HG03025 (cell line): ENCODE measurements at regions not wholly inside any gene's neighbourhood (a gene's known extent, or its start where the extent isn't known, plus 50 kb on each side); places are given as distances from the start of the nearest gene placed in this dataset.
"Not testable (repeated sequence)": the region's sequence is repeated elsewhere in the genome, so short reads cannot be mapped to it uniquely, and the experiment has no call there.

Source experiments
- ATAC-seq: cut with Tn5 transposase; IDR thresholded peaks from one replicate; pipeline ENCODE4 v1.9.1; 2021; ENCODE audit warnings: mild to moderate bottlenecking, moderate library complexity; ENCODE audit not compliant: unreplicated experiment, low FRiP score

DNA sequence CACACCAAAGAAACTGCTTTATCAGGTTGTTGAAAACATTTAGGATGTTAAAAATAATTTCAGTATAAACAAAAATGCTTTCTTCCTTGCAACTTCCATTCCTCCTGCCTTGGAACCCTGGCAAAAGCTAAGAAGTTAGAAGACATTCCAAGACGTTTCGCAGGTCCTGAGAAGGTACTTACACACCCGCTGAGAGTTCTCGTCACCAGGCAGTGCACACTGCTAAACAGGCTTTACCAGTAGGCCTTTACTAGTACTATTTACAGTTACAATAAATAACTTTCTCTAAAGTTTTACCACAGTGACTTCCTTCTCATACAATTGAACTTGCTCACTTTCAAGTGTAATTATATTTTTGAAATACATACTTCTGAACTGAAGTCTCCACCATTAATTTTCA is 81.4 kb upstream of the RPS6KA2 start:
- no peak for ATAC-seq

DNA sequence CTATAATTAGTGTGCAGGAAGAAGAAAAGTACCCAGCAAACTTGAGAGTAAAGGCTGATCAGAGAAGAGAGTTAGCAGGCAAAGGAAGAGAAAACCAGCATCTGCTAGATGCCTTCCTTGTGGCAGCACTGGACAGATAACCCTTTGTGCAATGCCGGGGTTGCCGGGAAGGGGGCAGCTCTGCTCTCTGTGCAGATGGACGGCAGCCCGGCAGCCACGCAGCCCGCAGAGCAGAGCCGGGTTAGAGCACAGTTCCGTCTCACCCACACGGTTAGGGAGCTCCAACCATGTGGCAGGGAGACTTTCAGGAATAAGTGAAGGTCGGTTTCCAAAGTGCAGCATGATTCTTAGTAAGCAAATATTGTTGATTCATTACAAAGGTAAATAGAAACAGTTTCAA is 80.0 kb upstream of the RPS6KA2 start:
- ATAC-seq, result no peak

DNA sequence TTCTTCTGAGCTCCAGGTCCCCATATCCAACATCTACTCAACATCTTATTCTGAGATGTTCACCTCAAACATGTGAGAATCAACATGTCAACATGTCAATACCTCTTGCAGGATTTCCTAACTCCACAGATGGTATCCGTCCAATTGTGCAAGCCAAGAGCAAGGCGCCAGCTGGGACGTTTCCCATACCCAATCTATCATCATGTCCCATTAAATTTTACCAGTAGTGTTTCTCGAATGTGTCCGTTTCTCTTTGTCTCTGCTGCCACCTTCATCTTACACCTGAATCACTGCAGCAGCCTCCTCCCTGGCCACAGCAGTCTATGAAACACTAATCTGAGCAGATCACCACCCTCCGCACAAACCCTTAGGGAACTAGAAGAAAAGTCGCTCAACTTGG is 78.0 kb upstream of the RPS6KA2 start:
- ATAC-seq, result no peak

DNA sequence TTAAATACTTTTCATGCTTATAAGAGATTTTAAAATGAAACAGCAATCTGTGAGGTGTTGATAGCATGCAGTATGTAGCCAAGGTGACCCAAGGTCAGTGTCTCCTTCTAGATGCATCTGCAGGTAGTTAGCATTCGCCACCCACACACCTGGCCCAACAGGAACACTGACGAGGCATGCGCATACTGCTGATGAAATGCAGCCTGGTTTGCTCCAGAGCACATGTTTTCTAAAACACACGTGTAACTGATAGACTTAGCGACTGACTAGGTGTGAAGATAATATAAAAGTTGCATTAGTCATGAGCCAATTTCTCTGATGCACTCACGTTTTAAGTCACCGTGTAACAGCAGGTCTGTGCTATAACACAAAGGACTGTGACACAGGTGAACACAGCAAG is 77.1 kb upstream of the RPS6KA2 start:
- no peak for ATAC-seq

DNA sequence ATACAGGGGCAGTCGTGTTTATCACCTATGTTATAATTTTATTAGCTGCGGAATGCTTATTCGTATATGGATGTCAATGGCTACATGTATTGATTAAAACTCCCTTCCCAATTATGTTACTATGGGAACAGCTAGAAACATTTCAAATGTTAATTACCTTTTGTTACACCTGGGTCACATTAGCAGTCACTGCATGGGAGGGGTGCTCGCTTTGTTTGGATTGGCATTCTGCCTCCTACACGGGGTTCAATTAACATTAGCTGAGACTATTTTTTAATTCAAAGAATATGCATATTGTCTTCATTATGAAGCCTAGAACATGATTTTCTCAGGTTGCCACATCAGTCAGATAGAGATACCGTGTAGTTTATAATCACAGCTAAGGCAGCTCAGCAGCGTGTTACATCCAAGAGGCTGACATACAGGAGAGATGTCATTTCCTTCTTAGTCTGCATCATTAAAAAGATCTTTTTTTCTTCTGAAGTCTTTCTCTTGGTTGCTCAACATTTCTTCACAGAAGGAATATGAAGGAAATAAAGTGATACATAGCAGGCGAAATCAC is 76.2 kb upstream of the RPS6KA2 start:
- ATAC-seq, result no peak

DNA sequence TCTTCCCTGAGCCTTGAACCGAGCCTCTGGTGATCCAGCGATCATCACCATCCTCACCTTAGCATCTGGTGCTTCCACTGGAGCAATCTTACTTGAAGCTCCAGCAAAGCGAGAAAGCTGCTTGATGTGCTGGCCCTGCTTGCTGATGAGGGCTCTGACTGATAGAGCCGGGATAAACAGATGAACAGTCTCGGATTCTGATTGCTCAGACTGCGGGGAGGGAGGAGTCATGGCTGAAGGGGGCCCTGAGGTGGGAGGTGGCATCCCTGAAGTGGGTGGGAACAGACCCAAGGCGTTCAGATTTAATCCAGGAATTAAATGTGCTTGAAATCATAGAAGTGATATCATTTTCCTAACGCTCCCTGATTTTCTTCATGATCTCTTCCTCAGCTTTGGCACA is 74.4 kb upstream of the RPS6KA2 start:
- not testable (repeated sequence) for ATAC-seq

DNA sequence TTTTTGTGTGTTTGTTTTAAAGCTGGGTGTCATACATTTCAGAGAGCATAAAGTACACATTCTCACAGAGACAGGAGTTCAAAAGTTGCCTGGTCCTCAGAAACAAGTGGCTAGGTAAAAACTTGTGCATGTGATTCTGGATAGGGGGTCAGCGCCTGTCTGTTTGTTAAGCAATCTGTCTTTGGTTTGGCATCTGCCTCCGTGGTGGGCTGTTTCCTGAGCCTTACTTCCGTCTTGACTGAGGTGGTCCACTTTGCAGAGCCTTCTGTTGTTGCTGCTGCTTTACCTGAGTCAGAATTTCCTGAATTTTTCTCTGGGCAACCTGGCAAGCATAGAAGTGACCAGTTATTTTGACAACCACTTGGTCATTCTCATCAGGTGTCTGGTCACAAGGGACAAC is 73.8 kb upstream of the RPS6KA2 start:
- ATAC-seq, result not testable (repeated sequence)

DNA sequence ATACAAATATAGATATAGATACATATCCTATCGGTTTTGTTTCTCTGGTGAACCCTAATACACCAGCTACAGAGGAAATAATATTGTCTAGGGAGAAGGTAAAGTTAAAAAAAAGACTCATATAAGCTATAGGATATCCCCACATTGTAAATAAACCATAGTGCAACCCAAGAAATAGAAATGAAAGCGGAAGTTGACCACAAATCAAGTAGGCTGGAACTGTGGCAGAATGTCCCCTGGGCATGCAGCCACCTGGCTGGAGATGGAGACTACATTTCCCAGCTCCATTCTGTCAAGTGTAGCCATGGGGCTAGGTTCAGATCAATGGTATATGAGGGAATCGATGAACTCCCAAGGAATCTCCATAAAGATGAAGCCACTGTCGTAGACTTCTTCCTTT is 70.1 kb upstream of the RPS6KA2 start:
- ATAC-seq, result no peak

DNA sequence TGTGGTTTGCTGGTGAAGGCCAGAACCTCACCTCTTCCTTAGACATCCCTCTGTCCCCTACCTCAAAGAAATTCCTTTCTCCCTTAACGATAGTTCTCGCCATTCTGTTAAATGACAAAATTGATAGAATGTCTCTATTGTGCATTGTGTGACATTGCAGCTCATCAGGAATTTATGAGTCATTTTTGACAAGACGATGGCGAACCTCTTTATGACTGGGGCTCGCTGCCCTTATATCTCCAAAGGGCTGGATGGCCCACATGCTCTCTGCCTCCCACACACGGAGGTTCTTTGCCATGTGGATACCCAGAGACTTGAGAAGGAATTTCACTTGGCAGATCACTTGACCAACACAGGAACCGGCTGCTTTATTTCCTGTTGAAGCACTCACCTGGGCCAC is 66.8 kb upstream of the RPS6KA2 start:
- ATAC-seq, result no peak

DNA sequence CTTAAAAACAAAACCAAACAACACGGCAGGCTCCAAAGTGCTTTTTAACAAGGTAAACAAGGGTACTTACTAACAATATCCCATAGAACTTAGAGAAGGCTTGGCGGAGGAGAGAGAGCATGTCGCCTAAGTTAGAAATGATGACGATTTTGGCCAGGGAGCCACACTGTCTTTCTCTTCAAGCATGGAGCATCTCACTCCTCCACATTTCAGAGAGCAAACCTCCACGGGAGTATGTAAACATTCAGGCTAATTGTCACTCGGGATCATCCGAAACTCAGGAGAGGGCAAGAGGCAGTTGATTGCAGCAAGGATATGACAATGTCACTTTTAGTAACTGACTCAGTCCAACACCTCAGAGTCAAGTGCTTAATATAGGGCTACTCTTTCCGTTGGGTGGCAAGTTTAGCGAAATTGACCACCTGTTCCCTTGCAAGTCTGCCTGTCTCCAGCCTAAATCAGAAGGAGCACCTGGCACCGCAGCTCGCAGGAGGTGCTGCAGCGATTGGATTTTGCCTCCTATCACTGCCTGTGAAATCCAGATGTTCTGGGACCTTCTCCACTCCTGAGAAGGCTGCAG is 65.8 kb upstream of the RPS6KA2 start:
- ATAC-seq, result no peak

DNA sequence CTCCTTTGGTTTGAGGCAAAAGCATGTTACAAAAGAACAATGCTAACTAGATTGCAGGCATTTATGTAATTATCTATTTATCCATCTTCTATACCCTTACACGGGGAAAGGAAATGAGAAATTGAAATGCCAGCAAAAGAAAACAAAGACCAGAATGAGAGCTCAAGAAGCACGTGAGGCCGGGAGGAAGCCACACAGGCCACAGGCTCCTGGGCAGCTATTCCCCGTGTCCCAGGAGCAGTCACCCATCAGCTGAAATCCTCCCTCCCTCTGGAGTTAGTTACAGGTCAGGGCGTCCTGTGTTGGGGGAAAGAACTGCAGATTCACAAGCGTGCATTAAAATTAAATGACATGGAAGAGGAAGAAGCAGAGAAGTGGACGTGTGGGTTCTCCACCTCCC is 64.7 kb upstream of the RPS6KA2 start:
- no peak for ATAC-seq

DNA sequence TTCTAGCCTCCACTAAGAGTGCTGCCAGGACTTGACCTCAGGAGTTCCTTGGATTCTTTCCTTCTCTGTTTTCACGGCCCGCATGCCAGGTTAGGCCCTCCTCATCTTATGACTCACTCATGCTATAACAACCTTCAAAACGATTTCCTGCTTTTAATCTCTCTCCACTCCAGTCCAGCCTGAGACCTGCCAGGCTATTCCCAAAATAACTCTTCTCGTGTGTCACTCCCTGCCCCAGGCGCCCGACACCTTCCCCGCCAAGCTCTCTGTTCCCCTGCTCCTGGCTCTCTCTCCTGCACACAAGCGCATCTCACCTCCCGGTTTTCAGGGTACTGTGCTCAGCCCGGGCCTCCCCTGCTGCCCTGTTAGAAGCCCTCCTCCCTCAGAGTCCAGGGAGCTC is 64.1 kb upstream of the RPS6KA2 start:
- no peak for ATAC-seq

DNA sequence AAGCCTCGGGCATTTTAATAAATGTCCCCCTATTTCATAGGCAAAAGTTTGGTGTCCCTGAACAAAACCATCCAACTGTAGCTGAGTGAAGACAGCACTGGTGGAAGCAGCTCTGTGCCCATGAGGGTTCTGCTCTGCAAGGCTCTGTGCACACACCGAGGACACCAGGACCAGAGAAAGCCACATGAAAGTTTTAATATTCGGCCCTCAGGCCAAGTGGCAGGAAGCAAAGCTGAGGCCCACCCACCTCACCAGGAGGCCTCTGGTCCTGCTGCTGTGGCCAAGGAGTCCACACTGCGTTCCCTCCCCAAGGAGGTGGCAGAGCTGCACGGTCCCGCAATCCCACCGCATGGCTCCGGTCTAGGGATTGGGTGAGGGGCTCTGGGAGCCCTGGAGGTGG is 62.6 kb upstream of the RPS6KA2 start:
- ATAC-seq, result no peak

DNA sequence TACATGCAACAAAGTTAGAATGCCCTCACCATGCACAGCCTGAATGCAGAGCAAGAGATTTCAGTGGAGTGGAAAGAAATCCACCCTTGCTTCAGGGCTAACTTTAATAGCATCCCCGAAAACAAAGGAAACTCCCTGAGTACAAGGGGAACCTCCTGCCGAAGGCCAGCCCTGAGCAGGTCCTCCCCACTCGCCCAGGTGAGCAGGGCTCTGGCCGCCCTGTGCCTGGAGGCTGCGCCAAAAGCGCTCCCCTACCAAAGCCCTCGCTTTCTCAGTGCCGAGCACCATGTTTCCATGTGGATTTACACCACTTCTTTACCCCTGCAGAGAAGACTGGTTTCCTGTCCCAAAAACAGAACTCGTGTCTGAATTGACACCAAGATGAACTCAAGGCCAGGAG is 61.9 kb upstream of the RPS6KA2 start:
- ATAC-seq, result no peak

DNA sequence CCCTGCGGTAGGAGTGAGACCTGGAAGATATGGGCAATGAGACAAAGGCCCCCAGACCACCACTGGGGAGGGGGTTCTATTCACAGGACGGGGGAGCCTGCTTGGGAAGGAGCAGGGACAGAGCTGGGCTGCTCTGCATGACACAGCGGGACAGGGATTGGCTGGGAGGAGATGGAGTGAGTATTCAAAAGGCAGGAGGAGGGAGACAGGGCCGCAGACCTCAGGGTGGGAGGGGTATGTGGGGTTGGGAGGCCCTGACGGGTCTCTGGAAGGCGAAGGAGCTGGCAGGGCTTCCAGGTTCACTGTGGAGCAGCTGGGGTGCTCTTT is 60.8 kb upstream of the RPS6KA2 start:
- ATAC-seq, result no peak

DNA sequence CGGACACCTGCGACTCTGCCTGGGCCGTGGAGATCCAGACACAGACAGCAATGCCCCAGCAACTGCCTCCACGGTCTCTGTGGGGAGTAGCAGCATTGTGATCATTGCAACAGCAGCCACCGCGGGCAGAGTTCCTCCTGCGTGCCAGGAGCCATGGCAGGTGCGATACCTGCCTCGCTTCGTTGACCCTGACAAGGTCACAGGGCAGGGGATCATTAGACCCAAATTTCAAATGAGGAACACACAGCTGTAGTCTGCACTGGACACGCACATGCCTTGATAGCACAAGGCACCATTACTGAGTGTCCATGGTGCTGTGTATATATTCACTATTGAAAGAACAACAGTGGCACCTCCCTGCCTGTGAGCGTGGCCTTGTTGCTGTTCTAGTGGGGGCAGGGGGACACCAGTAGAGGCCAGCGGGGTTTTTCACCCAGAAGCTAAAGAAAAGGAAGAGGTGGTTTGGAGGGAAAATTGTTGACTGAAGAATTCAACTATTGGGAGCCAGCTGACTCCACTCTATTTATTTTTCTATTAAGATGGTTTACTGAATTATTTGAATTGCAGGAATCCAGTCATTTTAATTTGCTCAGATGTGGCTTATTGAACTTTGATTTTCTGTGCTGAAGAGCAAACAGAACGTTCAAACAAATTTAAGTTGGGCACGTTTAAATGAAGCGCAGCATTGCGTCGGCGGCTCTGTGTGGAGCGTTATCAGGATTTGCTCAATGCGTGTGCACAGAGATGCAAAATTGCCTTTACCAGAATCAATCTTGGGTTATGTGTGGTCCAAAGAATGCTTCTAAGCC is 60.2 kb upstream of the RPS6KA2 start:
- no peak for ATAC-seq

DNA sequence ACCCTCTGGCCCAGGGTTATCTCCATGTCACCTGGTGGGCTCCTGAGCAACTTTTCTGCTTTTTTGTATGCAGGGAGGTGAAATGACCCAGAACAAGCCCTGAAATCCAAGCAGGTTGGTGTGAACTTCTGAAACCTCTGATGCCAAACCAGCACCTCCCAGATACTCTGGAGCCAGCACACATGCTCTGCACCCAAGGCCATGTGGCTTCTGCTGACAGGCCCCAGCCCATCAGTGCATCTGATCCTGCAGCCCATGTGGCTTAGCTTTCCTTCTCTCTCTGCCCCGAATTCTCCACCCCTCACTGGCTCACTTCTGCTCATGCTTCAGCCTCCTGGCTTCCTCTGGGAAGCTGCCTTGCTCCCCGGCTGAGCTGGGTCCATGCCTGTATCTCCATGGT is 59.3 kb upstream of the RPS6KA2 start:
- no peak for ATAC-seq

DNA sequence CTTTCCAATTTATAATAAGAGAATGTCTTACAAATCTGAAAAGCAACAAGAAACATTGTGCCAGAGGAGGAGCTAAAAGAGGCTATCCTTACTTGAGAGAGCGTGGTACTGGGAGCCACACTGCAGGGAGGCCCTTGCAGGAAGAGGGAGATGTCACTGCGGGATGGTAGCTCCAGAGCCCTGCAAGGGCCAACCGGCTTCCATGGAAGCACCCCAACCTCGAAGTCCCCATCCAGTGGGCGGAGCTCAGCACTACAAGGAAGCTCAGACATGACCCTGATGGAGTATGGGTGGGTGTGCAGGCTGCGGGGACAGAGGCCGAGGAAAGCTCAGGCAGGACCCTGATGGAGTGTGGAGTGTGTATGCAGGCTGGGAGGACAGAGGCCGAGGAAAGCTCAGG is 57.8 kb upstream of the RPS6KA2 start:
- ATAC-seq, result no peak

DNA sequence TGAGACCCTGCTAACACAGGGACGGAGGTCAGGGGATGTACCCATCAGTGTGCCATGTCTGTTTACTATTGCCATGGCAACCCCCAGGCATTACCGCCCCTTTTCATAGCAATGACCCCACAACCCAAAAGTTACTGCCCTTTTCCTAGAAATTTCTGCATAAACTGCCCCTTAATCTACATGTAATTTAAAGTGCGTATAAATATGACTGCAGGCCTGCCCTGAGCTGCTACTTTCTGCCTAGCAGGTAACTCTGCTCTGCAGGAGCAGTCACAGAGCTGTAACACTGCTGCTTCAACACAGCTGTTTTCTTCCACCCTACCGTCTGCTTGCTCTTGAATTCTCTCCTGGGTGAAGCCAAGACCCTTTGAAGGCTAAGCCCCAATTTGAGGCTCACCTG is 57.1 kb upstream of the RPS6KA2 start:
- ATAC-seq, result no peak

DNA sequence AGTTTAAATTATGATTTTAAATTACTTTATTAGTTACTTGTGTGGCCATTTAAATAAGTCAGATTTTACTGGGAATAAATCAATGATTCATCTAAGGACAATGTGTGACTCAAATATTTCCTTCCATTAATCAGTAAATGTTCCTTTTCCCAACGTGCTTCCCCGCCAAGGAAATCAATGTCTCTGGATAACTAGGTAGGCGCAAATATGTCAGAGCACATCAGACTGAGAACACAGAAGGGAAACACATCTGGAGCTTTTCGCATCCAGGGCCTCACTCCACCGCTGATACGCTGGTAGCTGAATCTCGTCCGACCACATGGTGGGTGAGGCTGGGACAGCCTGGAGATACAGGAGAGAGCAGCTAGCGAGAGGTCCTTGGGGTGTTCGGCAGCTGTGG is 56.4 kb upstream of the RPS6KA2 start:
- no peak for ATAC-seq

DNA sequence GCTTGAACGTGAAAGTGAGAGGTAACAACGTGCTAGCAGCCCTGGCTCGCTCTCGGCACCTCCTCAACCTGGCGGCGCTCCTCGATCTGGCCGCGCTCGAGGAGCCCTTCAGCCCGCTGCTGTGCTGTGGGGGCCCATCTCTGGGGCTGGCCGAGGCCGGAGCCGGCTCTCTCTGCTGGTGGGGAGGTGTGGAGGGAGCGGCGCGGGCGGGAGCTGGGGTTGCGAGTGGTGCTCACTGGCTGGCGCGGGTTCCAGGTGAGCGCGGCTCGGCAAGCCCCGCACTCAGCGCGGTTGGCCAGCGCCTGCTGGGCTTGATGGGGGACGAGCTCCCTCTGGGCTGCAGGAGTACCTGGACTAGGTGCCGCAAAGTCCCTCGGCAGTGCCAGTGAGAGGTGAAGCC is 52.5 kb upstream of the RPS6KA2 start:
- no peak for ATAC-seq

DNA sequence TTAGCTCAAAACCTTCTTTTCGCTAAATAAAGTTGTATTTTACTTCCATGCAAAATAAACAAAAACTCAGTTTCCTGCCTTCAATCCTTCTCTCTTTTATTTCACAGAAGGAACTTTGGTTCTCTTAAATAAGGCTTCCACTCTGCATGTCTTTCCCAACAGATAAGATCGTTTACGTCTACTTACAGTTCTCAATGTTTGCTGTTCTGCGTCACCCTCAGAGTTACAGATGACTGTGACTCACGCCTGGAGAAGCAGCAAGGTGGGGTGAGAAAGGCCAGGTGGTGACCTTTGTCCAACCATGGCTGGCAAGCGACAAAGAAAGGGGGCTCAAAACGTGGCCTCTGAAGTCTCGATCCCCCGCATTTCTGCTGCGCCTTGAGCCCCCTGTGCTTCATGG is 51.4 kb upstream of the RPS6KA2 start:
- no peak for ATAC-seq
